Activated naive CD4-positive, alpha-beta T cell (primary cell): ENCODE measurements at regions not wholly inside any gene's neighbourhood (a gene's known extent, or its start where the extent isn't known, plus 50 kb on each side); places are given as distances from the start of the nearest gene placed in this dataset.

Experiments used
- DNase-seq, 4 experiments: peaks; one replicate each; lab custom pipeline; 2025; lab: John Stamatoyannopoulos, UW

- DNase-seq: no peak
Measured at GRCh38 chr4:13182133-13182532, 302.0 kb downstream of the RAB28 start.

GRCh38 chr4:13181681-13182080, 302.5 kb downstream of the RAB28 start:
- no peak for DNase-seq

- DNase-seq: no peak
Measured at GRCh38 chr4:13180701-13181100, 303.4 kb downstream of the RAB28 start.

DNA sequence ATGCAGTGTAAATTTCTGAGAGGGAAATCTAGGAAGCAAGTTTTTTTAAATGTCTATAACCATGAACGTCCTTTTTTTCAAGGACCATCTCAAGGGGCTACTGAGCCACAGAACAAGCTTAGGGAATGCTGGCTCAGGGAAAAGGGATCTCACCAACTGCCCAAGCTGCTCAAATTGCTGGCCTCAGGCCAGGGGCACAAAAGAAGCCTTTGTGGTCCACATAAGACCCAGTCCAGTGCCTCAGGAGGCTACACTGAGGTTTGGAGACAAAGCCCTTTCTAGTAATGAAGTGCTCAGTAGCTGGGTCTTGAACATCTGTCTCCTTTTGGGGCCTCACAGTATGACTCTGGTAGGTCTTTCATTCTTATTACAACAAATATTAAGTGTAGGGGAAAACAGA, 305.5 kb downstream of the RAB28 start:
- no peak for DNase-seq

- no peak for DNase-seq
Measured at GRCh38 chr4:13176741-13177142, 307.4 kb downstream of the RAB28 start.

GRCh38 chr4:13174926-13175325, 309.2 kb downstream of the RAB28 start:
- no peak for DNase-seq

GRCh38 chr4:13174001-13174400, 310.1 kb downstream of the RAB28 start:
- no peak for DNase-seq

DNA sequence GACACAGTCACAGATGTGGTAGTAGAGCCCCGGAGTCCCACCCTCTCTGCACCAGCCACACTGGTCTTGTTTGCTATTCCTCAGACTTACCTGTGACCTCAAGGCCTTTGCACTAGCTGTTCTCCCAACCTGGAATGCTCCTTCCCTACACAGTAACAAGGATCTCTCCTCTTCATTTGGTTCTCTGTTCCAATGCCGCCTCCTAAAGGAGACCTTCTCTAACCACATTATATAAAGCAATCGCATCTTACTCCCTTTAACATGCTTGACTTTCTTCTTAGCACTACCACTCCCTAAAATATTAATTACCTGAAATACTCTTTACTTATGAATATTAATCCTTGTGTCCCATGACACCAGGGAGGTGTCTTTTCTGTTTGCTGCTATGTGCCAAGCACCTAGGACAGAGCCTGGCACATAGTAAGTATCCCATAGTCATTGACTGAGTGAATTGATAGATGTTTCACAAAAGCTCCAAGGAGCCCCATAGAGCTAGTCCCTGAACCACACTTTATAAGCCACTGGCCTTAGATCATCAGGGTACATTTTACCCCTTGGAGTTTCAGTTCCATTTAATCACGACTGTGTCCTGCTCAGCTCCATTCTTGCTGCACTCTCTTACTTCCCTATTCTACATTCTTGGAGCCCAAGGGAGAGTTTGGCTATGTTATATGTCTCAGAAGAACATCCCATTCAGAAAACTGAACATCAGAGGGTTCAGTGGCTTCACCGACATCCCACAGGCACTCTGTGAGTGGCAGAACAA, 312.7 kb downstream of the RAB28 start:
- DNase-seq: no peak

DNA sequence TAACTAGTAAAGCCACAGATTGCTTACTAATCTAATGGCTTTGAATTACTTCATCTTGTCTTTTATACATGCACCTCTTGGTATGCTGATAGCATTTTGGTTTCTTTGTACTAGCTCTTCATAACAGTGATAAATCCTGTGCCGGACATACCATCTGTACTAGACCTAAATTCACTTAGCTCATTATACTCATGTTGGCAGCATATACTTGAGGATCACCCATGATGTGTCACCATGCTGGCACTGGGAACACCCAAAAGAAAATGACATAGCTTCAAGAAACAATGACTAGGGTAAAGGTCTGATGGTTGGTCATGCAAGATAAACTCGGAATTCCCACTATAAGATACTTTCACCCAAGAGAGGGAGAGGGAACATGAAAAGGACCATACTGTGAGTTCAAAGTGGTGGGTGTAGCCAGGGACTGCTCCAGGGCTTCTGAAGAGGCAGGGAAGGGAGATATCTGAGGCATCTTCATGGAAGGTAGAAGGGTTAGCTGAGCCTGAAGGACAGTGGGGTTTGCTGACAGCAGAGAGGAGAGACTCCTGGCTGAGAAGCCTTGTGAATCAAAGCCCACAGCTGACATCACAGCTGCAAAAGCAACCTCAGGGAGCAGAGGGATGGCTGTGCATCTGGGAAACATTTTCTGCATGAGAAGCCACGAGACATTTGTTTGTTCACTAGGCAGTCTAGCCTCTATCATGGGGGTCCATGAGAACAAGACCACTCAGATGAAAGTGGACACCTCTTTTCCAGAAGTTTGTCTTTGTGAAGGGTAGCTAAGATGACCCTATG, 314.2 kb downstream of the RAB28 start:
- no peak for DNase-seq

- DNase-seq: no peak
Measured at GRCh38 chr4:13168326-13168725, 315.8 kb downstream of the RAB28 start.

GRCh38 chr4:13166214-13166613, 317.9 kb downstream of the RAB28 start:
- DNase-seq: no peak

GRCh38 chr4:13164783-13165331, 319.3 kb downstream of the RAB28 start:
- no peak for DNase-seq

DNA sequence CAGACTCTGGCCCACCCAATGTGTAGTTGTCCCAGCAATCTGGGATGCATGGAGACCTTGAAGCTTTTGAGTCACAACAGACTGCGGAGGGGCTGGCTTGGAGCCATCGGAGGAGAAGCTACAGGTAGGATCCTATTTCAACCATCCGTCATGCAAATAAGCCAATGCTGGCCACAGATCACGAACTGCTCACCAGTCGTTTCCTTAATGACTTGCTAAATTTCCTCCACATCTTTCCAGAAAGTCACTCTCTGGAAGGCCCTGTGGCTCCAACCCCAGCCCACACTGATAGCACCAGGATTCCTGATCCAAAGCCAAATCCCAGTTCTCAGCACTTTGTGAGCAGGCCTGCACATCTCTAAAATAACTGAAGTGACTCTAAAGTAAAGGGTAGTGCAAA, 321.3 kb downstream of the RAB28 start:
- no peak for DNase-seq

- no peak for DNase-seq
Measured at GRCh38 chr4:13160920-13161319, 323.2 kb downstream of the RAB28 start.

DNA sequence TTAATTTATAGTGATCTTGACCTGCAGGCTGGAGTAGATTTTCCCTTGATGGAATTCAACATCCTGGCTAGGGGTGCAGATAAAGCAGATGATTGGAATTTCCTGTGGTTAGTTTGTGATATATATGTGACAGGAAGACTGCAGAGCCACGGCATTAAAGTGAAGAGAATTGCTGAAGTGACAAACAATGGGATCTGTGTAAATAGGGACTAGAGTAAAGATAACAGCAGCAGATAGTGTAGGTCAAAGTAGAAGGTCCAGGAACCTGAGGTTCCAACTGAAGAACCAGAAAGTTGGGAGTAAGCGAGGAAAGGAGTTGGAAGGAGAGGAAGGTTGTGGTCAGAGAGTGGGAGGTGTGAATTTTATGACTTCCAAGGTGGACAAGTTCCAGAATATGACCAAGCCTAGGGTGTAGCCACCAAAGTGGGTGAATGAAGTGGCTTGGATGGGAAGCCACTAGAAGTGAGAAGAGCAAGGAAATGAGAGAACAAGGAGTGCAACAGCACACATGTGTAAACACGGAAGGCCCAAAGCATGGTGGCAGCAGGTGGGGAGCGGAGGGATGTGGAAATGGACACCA, 325.0 kb downstream of the RAB28 start:
- no peak for DNase-seq

GRCh38 chr4:13151194-13151593, 332.9 kb downstream of the RAB28 start:
- DNase-seq: no peak

DNA sequence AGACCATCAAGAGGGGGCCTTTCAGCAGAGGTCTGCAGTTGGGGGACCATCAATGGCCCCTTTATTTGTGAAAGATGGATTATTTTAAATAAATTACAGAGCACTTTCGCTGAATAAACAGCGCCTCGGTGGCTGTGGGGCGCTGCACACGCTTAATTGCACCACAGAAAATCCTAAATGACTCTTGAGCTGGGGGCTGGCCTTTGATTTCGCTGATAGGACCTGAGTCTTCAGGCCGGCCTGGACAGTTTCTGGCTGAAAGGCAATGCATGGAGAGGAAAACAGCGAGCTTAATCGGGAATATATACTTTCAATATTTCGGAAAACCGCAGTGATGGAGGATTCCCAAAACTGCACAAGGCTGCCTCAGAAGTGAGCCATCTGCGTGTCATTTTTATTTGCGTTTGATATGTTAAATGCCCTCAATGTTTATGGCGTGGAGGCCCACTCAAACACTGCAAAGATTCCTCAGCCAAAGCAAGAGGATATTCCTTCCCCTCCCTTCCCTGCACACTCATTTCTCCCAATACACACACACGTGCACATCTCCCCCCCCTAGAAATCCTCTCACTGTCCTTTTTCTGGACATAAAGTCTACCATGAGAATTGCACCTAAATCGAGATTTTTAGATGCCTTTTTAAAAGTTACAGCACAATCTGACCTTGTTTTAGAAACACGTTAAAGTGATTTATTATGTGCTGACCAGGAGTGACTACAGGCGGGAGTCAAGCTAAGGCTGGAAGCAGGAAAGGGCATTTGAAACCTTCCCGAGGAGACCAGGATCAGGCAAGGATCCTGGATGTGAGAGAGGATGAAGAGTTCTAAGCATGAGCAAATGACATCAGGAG, 340.7 kb downstream of the RAB28 start:
- no peak for DNase-seq

DNA sequence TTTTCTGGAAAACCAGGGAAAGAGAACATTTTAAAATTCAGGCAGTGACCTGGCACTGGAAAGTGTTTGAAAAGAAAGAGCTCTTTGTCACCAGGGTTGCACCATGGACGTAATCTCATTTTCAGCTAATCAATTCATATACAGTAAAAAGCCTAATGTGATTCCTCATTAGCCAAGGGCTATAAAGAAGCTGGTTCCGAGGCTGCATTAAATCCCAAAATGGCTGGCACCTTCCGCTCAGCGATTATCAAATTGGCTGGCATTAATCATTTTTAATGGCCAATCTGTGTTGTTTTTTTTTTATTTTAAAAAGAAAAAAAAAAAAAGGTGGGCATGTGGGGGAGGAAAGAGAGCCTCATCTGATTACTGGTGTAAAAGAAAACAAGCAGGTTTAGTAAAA, 341.4 kb downstream of the RAB28 start:
- no peak for DNase-seq

DNA sequence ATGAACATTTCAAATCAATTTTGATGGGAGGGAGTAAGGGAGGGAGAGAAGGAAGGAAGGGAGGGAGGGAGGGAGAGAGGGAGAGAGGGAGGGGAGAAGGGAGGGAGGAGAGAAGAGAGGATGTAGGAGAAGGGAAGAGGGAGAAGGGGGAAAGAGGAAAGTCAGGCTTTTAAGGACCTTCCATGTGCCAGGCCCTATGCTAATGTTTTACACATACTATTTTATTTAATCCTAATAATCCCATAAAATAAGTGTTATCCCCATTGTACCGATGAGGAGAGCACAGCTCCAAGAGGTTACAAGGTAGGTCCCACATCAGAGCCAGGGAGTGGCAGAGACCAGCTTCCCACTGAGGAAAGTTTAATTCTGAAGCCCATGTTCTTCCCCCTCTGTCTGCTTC, 341.9 kb downstream of the RAB28 start:
- no peak for DNase-seq

GRCh38 chr4:13137390-13137789, 346.8 kb downstream of the RAB28 start:
- DNase-seq: no peak

DNA sequence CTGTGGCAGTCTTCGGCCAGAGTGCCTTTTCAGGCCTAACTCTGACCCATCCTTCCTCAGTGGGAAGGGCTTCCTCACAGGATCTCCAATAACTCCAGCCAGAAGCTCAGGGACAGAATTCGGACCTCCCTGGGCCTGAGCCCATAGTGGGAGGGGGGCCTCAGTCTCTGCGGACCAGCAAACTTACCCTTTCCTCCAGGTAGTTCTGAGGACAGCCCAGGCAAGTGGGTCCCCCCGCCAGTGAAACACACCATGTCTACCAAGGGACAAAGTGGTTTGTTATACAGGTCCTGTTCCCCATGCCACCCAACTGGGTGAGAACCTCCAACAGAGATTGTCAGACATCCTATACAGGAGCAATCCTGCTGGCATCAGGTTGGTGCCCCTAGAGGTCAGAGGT, 350.4 kb downstream of the RAB28 start:
- no peak for DNase-seq

GRCh38 chr4:13130848-13131247, 353.3 kb downstream of the RAB28 start:
- no peak for DNase-seq
